ENCODE measurements at regions not wholly inside any gene's neighbourhood (a gene's known extent, or its start where the extent isn't known, plus 50 kb on each side); places are given as distances from the start of the nearest gene placed in this dataset.

GRCh38 chr10:88062385-88062784, 199.0 kb downstream of the PTEN start:
- DNase-seq, result no peak

- no peak for DNase-seq
These were observed 199.5 kb downstream of the PTEN start for GRCh38 chr10:88062798-88063472.

GRCh38 chr10:88063861-88064557, 200.6 kb downstream of the PTEN start:
- DNase-seq, result no peak

- no peak for DNase-seq
These were observed 201.4 kb downstream of the PTEN start for GRCh38 chr10:88064608-88065382.

GRCh38 chr10:88065383-88066049, 202.1 kb downstream of the PTEN start:
- DNase-seq, result no peak

- DNase-seq, result no peak
These were observed 202.9 kb downstream of the PTEN start for GRCh38 chr10:88066319-88066718.

- no peak for DNase-seq
These were observed 203.5 kb downstream of the PTEN start for GRCh38 chr10:88066876-88067275.

- DNase-seq, result no peak
These were observed 204.3 kb downstream of the PTEN start for GRCh38 chr10:88067737-88068136.

- DNase-seq, result no peak
These were observed 205.9 kb downstream of the PTEN start for GRCh38 chr10:88069338-88069737.

- DNase-seq, result no peak
These were observed 206.9 kb downstream of the PTEN start for GRCh38 chr10:88070080-88070880.

GRCh38 chr10:88071879-88072278, 208.5 kb downstream of the PTEN start:
- DNase-seq, result no peak

- no peak for DNase-seq
These were observed 210.3 kb downstream of the PTEN start for GRCh38 chr10:88073682-88074081.

- DNase-seq, result no peak
These were observed 211.5 kb downstream of the PTEN start for GRCh38 chr10:88074971-88075370.

- no peak for DNase-seq
These were observed 212.8 kb downstream of the PTEN start for GRCh38 chr10:88076027-88076880.

GRCh38 chr10:88077977-88078376, 214.6 kb downstream of the PTEN start:
- no peak for DNase-seq

GRCh38 chr10:88080213-88080612, 216.8 kb downstream of the PTEN start:
- no peak for DNase-seq

GRCh38 chr10:88081457-88082054, 218.1 kb downstream of the PTEN start:
- no peak for DNase-seq

- DNase-seq, result no peak
These were observed 219.0 kb downstream of the PTEN start for GRCh38 chr10:88082391-88082790.

- DNase-seq, result no peak
These were observed 219.6 kb downstream of the PTEN start for GRCh38 chr10:88082806-88083596.

- no peak for DNase-seq
These were observed 220.2 kb downstream of the PTEN start for GRCh38 chr10:88083597-88083989.

Data from 8988T (cell line).